OCI-LY3 (cell line): ENCODE measurements at regions not wholly inside any gene's neighbourhood (a gene's known extent, or its start where the extent isn't known, plus 50 kb on each side); places are given as distances from the start of the nearest gene placed in this dataset.

ENCODE experiments used
- H2AFZ ChIP-seq: fragments of 200-600, 300-600 bp; shearing (Covaris generic); 2 replicates; pipeline ENCODE4 v1.6.0; 2014; ENCODE audit warnings: antibody characterized with exemption, low read depth, low read length
- H3K27ac ChIP-seq: fragments of 200-600, 300-600 bp; sonication (generic); 2 replicates; pipeline ENCODE4 v1.5.1; 2014; ENCODE audit warnings: mild to moderate bottlenecking, low read length, moderate library complexity, mixed read lengths
- H3K27me3 ChIP-seq: fragments of 200-600, 300-600 bp; sonication (generic); 2 replicates; pipeline ENCODE4 v1.6.1; 2014; ENCODE audit warnings: low read depth, low read length, mixed read lengths
- H3K36me3 ChIP-seq: fragments of 200-600, 300-600 bp; sonication (generic); replicated peaks from 2 replicates; pipeline ENCODE3; 2014; ENCODE audit warnings: low read depth, low read length, mixed read lengths
- H3K4me1 ChIP-seq: fragments of 300-600, 200-600 bp; sonication (generic); 2 replicates; pipeline ENCODE4 v1.6.1; 2014; ENCODE audit warnings: low read length, mixed read lengths
- H3K4me2 ChIP-seq: fragments of 200-600, 300-600 bp; sonication (generic); 2 replicates; pipeline ENCODE4 v1.6.1; 2014; ENCODE audit warnings: low read length, mixed read lengths
- H3K4me3 ChIP-seq: fragments of 300-600, 200-600 bp; sonication (generic); 2 replicates; pipeline ENCODE4 v1.5.1; 2014; ENCODE audit warnings: antibody characterized with exemption, mild to moderate bottlenecking, low read length, moderate library complexity
- H3K79me2 ChIP-seq: fragments of 300-600, 200-600 bp; shearing (Covaris generic); 2 replicates; pipeline ENCODE4 v1.6.1; 2014; ENCODE audit warnings: mild to moderate bottlenecking, low read length, mixed read lengths
- H3K9ac ChIP-seq: fragments of 300-600, 200-600 bp; shearing (Covaris generic); 2 replicates; pipeline ENCODE4 v1.6.0; 2014; ENCODE audit warnings: mild to moderate bottlenecking, low read length, moderate library complexity
- H3K9me3 ChIP-seq: fragments of 200-600, 300-600 bp; shearing (Covaris generic); 2 replicates; pipeline ENCODE4 v1.6.1; 2014; ENCODE audit warnings: low read length, mixed read lengths; ENCODE audit not compliant: insufficient read depth
- H4K20me1 ChIP-seq: fragments of 200-600, 300-600 bp; sonication (generic); 2 replicates; pipeline ENCODE4 v1.6.1; 2016; ENCODE audit warnings: low read length, mixed read lengths; ENCODE audit not compliant: insufficient read depth
- CTCF ChIP-seq: fragments of 200-600, 300-600 bp; sonication (generic); IDR thresholded peaks from 2 replicates; pipeline ENCODE4 v1.5.1; 2014; ENCODE audit warnings: antibody characterized with exemption, low read length, low read depth
- EZH2phosphoT487 ChIP-seq: fragments of 200-600 bp; shearing (Covaris generic); IDR thresholded peaks from 2 replicates; pipeline ENCODE4 v1.6.1; 2018; ENCODE audit warnings: antibody characterized with exemption, mixed run types, low read depth

- TF ChIP-seq CTCF (no peak), EZH2phosphoT487 (no peak)
- Histone ChIP-seq H3K9me3 (no peaks in the 10 kb centered on the region), H3K27me3 (peaks cover 71% of the 10 kb centered on the region), H3K36me3 (no peaks in the 10 kb centered on the region), H3K9ac (no peak overlapping the region), H3K27ac (no peak overlapping the region), H3K4me2 (no peak overlapping the region), H2AFZ (no peak overlapping the region), H3K4me1 (no peaks in the 10 kb centered on the region), H3K4me3 (no peak overlapping the region), H3K79me2 (no peaks in the 10 kb centered on the region), H4K20me1 (no peaks in the 10 kb centered on the region)
Observed at GRCh38 chr5:169435506-169436229, 134.7 kb upstream of the SLIT3 start.

GRCh38 chr5:169433221-169433651, 132.3 kb upstream of the SLIT3 start:
- TF ChIP-seq EZH2phosphoT487: no peak
- TF ChIP-seq CTCF: no peak
- H3K9ac ChIP-seq: no peak overlapping the region
- H3K4me3 ChIP-seq: no peak overlapping the region
- peaks cover 70% of the 10 kb centered on the region for H3K27me3 ChIP-seq
- H3K9me3 ChIP-seq: no peaks in the 10 kb centered on the region
- H3K4me2 ChIP-seq: no peak overlapping the region
- H3K4me1 ChIP-seq: no peaks in the 10 kb centered on the region
- H3K27ac ChIP-seq: no peak overlapping the region
- no peaks in the 10 kb centered on the region for H4K20me1 ChIP-seq
- no peaks in the 10 kb centered on the region for H3K79me2 ChIP-seq
- no peaks in the 10 kb centered on the region for H3K36me3 ChIP-seq
- no peak overlapping the region for H2AFZ ChIP-seq

GRCh38 chr5:169431386-169431785, 130.4 kb upstream of the SLIT3 start:
- H3K27me3 ChIP-seq: peaks cover 61% of the 10 kb centered on the region
- H3K4me1 ChIP-seq: peaks cover 13% of the 10 kb centered on the region
- H3K9ac ChIP-seq: no peak overlapping the region
- H3K79me2 ChIP-seq: no peaks in the 10 kb centered on the region
- no peaks in the 10 kb centered on the region for H3K36me3 ChIP-seq
- H3K9me3 ChIP-seq: no peaks in the 10 kb centered on the region
- H3K4me3 ChIP-seq: no peak overlapping the region
- no peaks in the 10 kb centered on the region for H4K20me1 ChIP-seq
- TF ChIP-seq EZH2phosphoT487: no peak
- no peak for TF ChIP-seq CTCF
- no peak overlapping the region for H3K4me2 ChIP-seq
- H2AFZ ChIP-seq: no peak overlapping the region
- H3K27ac ChIP-seq: no peak overlapping the region

- peaks cover 65% of the 10 kb centered on the region for H3K27me3 ChIP-seq
- no peak overlapping the region for H2AFZ ChIP-seq
- H3K79me2 ChIP-seq: no peaks in the 10 kb centered on the region
- peaks cover 20% of the 10 kb centered on the region for H3K4me1 ChIP-seq
- no peaks in the 10 kb centered on the region for H3K36me3 ChIP-seq
- no peak overlapping the region for H3K9ac ChIP-seq
- no peak overlapping the region for H3K27ac ChIP-seq
- no peaks in the 10 kb centered on the region for H4K20me1 ChIP-seq
- no peak overlapping the region for H3K4me3 ChIP-seq
- H3K9me3 ChIP-seq: no peaks in the 10 kb centered on the region
- TF ChIP-seq EZH2phosphoT487 (no peak), CTCF (no peak)
- H3K4me2 ChIP-seq: no peak overlapping the region
Observed at GRCh38 chr5:169430671-169431070, 129.7 kb upstream of the SLIT3 start.
